Mesothelial cell of epicardium (in vitro differentiated cells): ENCODE measurements at regions not wholly inside any gene's neighbourhood (a gene's known extent, or its start where the extent isn't known, plus 50 kb on each side); places are given as distances from the start of the nearest gene placed in this dataset.

ENCODE experiments used
- DNase-seq, 2 experiments: peaks; one replicate each; pipeline ENCODE4 v3.0.0; 2021; ENCODE audit warnings: low spot score in 2 of 2; ENCODE audit not compliant: unreplicated experiment in 2 of 2
- H3K27ac Mint-ChIP-seq: 2 replicates; pipeline ENCODE4 v1.8.0; 2021; ENCODE audit warnings: mixed read lengths
- H3K27me3 Mint-ChIP-seq: 2 replicates; pipeline ENCODE4 v1.8.0; 2021; ENCODE audit warnings: low read depth, mixed read lengths
- H3K36me3 Mint-ChIP-seq: 2 replicates; pipeline ENCODE4 v1.8.0; 2021; ENCODE audit warnings: mixed read lengths
- H3K4me1 Mint-ChIP-seq: 2 replicates; pipeline ENCODE4 v1.8.0; 2021; ENCODE audit warnings: mixed read lengths
- H3K4me3 Mint-ChIP-seq: 2 replicates; pipeline ENCODE4 v1.8.0; 2021; ENCODE audit warnings: mild to moderate bottlenecking, moderate library complexity, mixed read lengths
- H3K9me3 Mint-ChIP-seq: 2 replicates; pipeline ENCODE4 v1.8.0; 2021; ENCODE audit warnings: mixed read lengths
- CTCF ChIP-seq: fragments of 200-600 bp; sonication (generic); IDR thresholded peaks from one replicate; pipeline ENCODE4 v1.5.0; 2021; ENCODE audit warnings: antibody characterized with exemption; ENCODE audit not compliant: unreplicated experiment

- TF ChIP-seq CTCF: no peak
Measured at GRCh38 chr6:67897998-67898607, 737.0 kb upstream of the ADGRB3 start.

GRCh38 chr6:67896476-67896875 lies 738.6 kb upstream of the ADGRB3 start:
- H3K36me3 Mint-ChIP-seq: no peaks in the 10 kb centered on the region
- H3K4me3 Mint-ChIP-seq: no peak overlapping the region
- DNase-seq: no peak
- H3K4me1 Mint-ChIP-seq: no peaks in the 10 kb centered on the region
- no peak overlapping the region for H3K27ac Mint-ChIP-seq
- H3K9me3 Mint-ChIP-seq: peaks cover 4% of the 10 kb centered on the region
- no peak for TF ChIP-seq CTCF
- H3K27me3 Mint-ChIP-seq: no peaks in the 10 kb centered on the region

More at GRCh38 chr6:67897998-67898607, 737.0 kb upstream of the ADGRB3 start:
- H3K27me3 Mint-ChIP-seq: no peaks in the 10 kb centered on the region
- H3K9me3 Mint-ChIP-seq: peaks cover 11% of the 10 kb centered on the region
- no peaks in the 10 kb centered on the region for H3K36me3 Mint-ChIP-seq
- no peak overlapping the region for H3K4me3 Mint-ChIP-seq
- no peaks in the 10 kb centered on the region for H3K4me1 Mint-ChIP-seq
- DNase-seq: no peak
- no peak overlapping the region for H3K27ac Mint-ChIP-seq

- Mint-ChIP-seq H3K27ac (no peak overlapping the region), H3K4me3 (no peak overlapping the region), H3K36me3 (no peaks in the 10 kb centered on the region), H3K27me3 (no peaks in the 10 kb centered on the region), H3K9me3 (peaks cover 15% of the 10 kb centered on the region), H3K4me1 (peaks cover 2% of the 10 kb centered on the region)
- TF ChIP-seq CTCF: no peak
- no peak for DNase-seq
Measured at GRCh38 chr6:67889682-67889995, 745.4 kb upstream of the ADGRB3 start.

- no peaks in the 10 kb centered on the region for H3K36me3 Mint-ChIP-seq
Measured at GRCh38 chr6:67888886-67889681, 746.0 kb upstream of the ADGRB3 start.

GRCh38 chr6:67888546-67888885 lies 746.6 kb upstream of the ADGRB3 start:
- peaks cover 2% of the 10 kb centered on the region for H3K4me1 Mint-ChIP-seq
- no peak for DNase-seq
- no peaks in the 10 kb centered on the region for H3K36me3 Mint-ChIP-seq
- no peak for TF ChIP-seq CTCF
- H3K27ac Mint-ChIP-seq: no peak overlapping the region
- H3K9me3 Mint-ChIP-seq: peaks cover 15% of the 10 kb centered on the region
- H3K4me3 Mint-ChIP-seq: no peak overlapping the region
- H3K27me3 Mint-ChIP-seq: no peaks in the 10 kb centered on the region

More at GRCh38 chr6:67888886-67889681, 746.0 kb upstream of the ADGRB3 start:
- Mint-ChIP-seq H3K4me3 (no peak overlapping the region), H3K9me3 (peaks cover 15% of the 10 kb centered on the region), H3K27me3 (no peaks in the 10 kb centered on the region), H3K27ac (no peak overlapping the region), H3K4me1 (peaks cover 2% of the 10 kb centered on the region)
- no peak for TF ChIP-seq CTCF
- DNase-seq: no peak
